Peyer's patch (tissue), 4 donors: ENCODE measurements at regions not wholly inside any gene's neighbourhood (a gene's known extent, or its start where the extent isn't known, plus 50 kb on each side); places are given as distances from the start of the nearest gene placed in this dataset.

ENCODE experiments used
- CTCF ChIP-seq, 6 experiments: fragments of 450-650 bp in 4 of 6; fragments of 200-600 bp in 2 of 6; sonication (generic) in 1 of 6; IDR thresholded peaks; one replicate each; pipeline ENCODE4 v1.5.1; 2017 to 2019; ENCODE audit warnings: antibody characterized with exemption in 6 of 6, mild to moderate bottlenecking in 3 of 6, moderate library complexity in 1 of 6
- POLR2A ChIP-seq, 2 donors: fragments of 450-650 bp; IDR thresholded peaks; one replicate each; pipeline ENCODE4 v1.5.1; 2017; ENCODE audit warnings: antibody characterized with exemption in 2 of 2, mild to moderate bottlenecking in 2 of 2, moderate library complexity in 2 of 2

GRCh38 chr1:59004755-59005154 is 220.9 kb upstream of the JUN start:
- TF ChIP-seq CTCF (IDR thresholded peaks at IDR 0.05) (no peak), POLR2A (IDR thresholded peaks at IDR 0.05) (no peak)
